GM12875 (cell line): ENCODE measurements at regions not wholly inside any gene's neighbourhood (a gene's known extent, or its start where the extent isn't known, plus 50 kb on each side); places are given as distances from the start of the nearest gene placed in this dataset.

Source experiments
- H3K4me3 ChIP-seq: one replicate; pipeline ENCODE4 v1.5.1; 2011; ENCODE audit warnings: low read depth, low read length, control low read depth
- TF ChIP-seq, protein P1 (sequence below): IDR thresholded peaks from 2 replicates; pipeline ENCODE4 v1.5.1; 2011; ENCODE audit warnings: low read depth, mild to moderate bottlenecking, control low read depth, inconsistent platforms, low read length, moderate library complexity, borderline replicate concordance; ENCODE audit not compliant: insufficient read depth

DNA sequence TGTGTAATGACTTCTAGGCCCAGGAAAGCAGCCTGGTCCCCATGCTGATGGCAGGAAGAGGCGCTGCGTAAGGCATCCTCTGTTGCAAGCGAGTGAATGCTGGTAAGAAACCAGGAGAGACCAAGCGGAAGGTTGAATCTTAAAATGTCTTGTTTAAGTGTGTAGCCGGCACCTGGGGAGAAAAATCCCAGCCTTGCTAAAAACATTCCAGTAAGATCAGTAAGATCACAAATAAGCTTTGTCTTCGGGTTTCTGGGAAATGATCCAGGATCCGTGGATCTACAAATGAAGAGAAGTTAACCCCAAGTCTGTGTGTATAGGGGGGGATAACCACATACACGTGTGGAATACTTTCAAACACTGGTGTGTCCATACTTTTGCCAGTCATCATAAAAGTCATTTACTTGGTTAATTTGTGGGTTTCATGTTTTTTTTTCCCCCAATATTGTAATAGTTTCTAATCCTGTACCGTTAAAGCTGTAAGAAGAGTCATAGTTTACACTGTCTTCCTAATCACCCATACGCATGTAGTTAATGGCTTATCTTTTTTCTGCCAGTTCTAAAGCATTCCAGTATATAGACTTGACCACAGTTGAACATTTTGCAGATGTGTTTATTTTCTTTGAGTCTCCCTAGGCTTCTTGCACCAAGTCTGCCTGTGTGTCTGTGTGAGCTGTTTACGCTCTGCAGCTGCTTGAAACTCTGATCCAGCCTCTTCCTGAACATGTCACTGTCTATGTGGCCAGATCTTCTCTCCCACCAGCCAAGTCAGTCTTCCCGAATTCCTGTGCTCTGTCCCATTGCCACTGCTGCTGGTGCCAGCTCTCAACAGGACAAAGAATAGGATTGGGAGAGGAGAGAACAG lies 135.9 kb upstream of the ARL4C start:
- TF ChIP-seq, protein P1, sequence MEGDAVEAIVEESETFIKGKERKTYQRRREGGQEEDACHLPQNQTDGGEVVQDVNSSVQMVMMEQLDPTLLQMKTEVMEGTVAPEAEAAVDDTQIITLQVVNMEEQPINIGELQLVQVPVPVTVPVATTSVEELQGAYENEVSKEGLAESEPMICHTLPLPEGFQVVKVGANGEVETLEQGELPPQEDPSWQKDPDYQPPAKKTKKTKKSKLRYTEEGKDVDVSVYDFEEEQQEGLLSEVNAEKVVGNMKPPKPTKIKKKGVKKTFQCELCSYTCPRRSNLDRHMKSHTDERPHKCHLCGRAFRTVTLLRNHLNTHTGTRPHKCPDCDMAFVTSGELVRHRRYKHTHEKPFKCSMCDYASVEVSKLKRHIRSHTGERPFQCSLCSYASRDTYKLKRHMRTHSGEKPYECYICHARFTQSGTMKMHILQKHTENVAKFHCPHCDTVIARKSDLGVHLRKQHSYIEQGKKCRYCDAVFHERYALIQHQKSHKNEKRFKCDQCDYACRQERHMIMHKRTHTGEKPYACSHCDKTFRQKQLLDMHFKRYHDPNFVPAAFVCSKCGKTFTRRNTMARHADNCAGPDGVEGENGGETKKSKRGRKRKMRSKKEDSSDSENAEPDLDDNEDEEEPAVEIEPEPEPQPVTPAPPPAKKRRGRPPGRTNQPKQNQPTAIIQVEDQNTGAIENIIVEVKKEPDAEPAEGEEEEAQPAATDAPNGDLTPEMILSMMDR: no peak
- no peak overlapping the region for H3K4me3 ChIP-seq

GRCh38 chr2:234631646-234632514 lies 135.0 kb upstream of the ARL4C start:
- TF ChIP-seq, protein P1: no peak
- no peak overlapping the region for H3K4me3 ChIP-seq

GRCh38 chr2:234630801-234631261 lies 133.9 kb upstream of the ARL4C start:
- TF ChIP-seq, protein P1: no peak
- H3K4me3 ChIP-seq: no peak overlapping the region

GRCh38 chr2:234629596-234629995 lies 132.7 kb upstream of the ARL4C start:
- TF ChIP-seq, protein P1: no peak

GRCh38 chr2:234628953-234629352 lies 132.1 kb upstream of the ARL4C start:
- TF ChIP-seq, protein P1: no peak
- H3K4me3 ChIP-seq: no peak overlapping the region

More at GRCh38 chr2:234629596-234629995, 132.7 kb upstream of the ARL4C start:
- H3K4me3 ChIP-seq: no peak overlapping the region

DNA sequence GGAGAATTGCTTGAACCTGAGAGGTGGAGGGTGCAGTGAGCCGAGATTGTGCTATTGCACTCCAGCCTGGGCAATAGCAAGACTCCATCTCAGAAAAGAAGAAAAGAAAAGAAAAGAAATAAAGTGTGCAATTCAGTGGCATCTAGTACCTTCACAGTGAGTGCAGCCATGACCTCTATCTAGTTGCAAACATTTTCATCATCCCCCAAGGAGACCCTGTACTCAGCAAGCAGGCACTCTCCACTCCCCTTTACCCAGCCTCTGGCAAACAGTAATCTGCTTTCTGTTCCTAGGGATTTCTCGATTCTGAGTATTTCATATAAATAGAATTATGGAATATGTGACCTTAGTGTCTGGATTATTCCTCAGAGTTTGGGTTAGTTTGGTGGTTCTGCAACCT lies 130.4 kb upstream of the ARL4C start:
- TF ChIP-seq, protein P1: no peak
- no peak overlapping the region for H3K4me3 ChIP-seq
